ENCODE measurements at regions not wholly inside any gene's neighbourhood (a gene's known extent, or its start where the extent isn't known, plus 50 kb on each side); places are given as distances from the start of the nearest gene placed in this dataset.

- no peak for DNase-seq
Measured at GRCh38 chr13:30844548-30845296, 61.3 kb upstream of the MEDAG start.

DNA sequence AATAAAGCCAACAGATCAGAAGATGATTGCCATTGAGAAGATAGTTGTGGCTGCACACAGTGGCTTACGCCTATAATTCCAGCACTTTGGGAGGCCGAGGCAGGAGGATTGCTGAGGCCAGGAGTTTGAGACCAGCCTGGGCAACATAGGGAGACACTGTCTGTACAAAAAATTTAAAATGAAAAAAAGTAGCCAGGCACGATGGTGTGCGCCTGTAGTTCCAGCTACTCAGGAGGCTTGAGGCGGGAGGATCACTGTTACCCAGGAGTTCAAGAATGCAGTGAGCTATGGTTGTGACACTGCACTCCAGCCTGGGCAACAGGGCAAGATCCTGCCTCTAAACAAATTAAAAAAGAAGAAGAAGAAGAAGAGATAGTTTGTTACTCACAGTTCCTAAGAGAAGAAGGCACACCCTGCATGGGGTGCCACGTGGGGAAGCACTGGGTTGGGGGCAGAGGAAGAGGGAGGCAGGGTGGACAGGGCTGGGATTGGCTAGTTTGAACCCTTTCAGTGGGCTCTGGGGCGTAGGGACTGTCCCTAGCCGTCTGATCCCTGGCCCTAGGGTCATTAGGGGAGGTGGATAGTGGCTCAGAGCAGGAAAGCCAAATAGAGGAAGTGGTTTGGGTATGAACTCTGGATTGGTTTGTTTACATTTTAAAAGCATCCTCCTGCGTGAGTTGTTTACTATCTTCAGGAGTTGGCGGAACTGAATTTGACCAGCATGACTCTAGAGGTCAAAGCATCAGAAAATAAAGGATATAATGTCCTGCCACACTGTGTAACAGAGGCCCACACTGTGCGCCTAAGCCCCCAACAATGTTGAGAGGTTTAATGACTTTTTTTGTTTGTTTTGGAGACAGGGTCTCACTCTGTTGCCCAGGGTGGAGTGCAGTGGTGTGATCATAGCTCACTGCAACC, 60.5 kb upstream of the MEDAG start:
- DNase-seq, result no peak

- DNase-seq, result no peak
Measured at GRCh38 chr13:30846311-30846710, 59.8 kb upstream of the MEDAG start.

- DNase-seq, result no peak
Measured at GRCh38 chr13:30846866-30847265, 59.2 kb upstream of the MEDAG start.

GRCh38 chr13:30847650-30848307, 58.3 kb upstream of the MEDAG start:
- DNase-seq, result peak in 5 of 56 donors; percentile 5 to 32 (median 11)

DNA sequence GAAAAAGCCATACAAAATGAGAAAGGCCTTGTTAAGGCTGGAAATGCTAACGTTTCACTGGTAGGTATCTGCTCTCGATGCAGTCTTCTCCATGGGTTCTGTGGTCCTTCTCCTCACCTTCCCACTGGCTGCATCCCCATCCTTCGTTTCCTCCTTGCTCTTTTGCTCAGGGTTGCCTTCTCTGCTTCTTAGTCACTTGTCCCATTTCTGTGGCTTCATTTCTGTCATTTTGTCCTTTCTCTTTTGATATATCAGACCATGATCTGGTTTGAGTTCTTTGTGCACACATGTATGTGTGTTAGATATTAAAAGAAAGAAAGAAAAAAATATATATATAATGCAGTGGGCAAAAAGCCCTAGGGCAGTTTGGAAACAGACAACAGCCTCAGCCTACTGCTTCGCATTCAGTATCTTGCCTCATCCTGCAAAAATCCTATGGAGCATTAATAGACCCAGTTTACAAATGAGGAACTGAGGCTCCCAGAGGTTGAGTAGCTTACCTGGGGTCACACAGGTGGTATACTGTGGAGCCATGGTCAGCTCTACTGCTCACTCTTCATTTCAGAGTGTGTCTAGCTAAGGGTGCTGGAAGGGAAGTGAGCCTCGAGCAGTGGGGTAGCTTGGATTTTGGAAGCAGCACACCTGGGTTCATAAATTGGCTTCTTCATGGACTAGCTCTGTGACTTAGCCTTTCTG, 57.6 kb upstream of the MEDAG start:
- no peak for DNase-seq

- no peak for DNase-seq
Measured at GRCh38 chr13:30849611-30850010, 56.5 kb upstream of the MEDAG start.

DNA sequence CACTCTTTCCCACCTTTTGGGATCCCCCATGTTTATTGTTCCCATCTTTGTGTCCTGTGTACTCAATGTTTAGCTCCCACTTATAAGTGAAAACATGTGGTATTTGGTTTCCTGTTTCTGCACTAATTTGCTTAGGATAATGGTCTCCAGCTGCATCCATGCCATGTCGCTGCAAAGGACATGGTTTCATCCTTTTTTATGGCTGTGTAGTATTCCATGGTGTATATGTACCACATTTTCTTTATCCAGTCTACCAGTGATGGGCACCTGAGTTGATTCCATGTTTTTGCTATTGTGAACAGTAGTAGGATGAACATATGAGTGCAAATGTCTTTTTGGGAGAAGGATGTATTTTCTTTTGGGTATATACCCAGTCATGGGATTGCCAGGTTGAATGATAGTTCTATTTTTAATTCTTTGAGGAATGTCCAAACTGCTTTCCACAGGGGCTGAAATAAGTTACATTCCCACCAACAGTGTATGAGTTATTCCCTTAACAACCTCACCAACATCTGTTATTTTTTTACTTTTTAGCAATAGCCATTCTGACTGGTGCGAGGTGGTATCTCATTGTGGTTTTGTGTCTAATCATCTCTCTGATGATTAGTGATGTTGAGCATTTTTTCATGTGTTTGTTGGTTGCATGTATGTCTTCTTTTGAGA, 55.7 kb upstream of the MEDAG start:
- DNase-seq, result no peak

GRCh38 chr13:30850867-30851211, 55.2 kb upstream of the MEDAG start:
- no peak for DNase-seq

- no peak for DNase-seq
Measured at GRCh38 chr13:30851697-30852096, 54.4 kb upstream of the MEDAG start.

DNA sequence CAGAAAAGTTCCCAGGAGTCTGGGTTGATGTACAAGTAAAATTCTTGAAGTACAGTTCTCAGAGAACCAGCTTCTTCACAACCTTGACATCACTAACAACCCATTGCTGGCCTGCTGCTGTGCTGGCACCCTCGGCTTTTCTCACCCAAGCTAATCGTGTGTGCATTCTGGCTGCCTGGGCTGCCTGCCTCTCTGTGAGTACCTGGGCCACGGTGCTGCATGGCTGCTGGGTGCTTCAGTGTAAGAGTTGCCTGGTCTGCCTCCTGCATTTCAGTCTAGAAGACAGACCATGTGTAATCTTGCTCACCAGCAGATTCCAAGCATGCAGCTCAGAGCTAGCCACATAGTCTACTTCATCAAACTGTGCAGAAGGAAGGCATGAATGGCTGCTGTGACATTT, 50.5 kb upstream of the MEDAG start:
- no peak for DNase-seq

DNA sequence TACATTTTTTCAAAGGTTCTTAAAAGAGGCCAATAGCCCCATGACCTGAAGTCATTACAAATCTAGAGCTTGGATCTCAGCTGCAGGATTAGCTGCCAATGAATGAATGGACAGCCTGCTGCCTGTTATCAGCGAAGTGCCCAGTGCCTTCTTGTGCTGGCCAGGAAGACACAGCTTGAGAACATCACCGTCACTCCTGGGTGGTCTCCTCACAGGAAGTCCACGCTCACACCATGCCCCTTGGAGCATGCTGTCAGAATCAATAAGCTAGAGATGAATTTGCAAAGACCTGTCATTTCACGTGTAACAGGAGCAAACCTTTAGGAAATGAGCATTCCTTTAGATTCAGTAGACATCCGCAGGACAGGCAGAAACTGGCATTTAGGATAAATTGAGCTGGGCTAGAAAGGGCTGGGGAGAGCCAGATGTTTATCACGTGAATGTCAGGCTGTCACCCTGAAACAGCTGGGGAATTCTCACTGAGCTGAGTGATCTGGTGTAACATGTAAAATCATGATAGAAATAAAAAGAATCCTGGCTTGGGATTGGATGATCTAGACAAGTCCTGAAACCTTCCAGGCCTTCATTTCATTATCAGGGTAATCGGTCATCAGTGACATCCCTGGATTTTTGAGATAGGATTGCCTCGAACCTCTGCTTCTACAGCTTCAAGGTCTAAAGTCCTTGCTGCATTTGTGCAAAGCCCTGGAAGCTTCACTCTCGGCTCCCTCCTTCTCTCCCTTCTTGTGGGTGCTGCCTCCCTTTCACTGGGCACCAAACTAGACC, 49.9 kb upstream of the MEDAG start:
- no peak for DNase-seq
